GM12892 (cell line): ENCODE measurements at regions not wholly inside any gene's neighbourhood (a gene's known extent, or its start where the extent isn't known, plus 50 kb on each side); places are given as distances from the start of the nearest gene placed in this dataset.

ENCODE experiments used
- POLR2A ChIP-seq: IDR thresholded peaks from 2 replicates; pipeline ENCODE4 v1.6.1; 2011; ENCODE audit warnings: low read depth, low read length, control low read depth
- POLR2AphosphoS5 ChIP-seq: IDR thresholded peaks from 2 replicates; pipeline ENCODE4 v1.6.1; 2011; ENCODE audit warnings: low read depth, low read length, control low read depth

DNA sequence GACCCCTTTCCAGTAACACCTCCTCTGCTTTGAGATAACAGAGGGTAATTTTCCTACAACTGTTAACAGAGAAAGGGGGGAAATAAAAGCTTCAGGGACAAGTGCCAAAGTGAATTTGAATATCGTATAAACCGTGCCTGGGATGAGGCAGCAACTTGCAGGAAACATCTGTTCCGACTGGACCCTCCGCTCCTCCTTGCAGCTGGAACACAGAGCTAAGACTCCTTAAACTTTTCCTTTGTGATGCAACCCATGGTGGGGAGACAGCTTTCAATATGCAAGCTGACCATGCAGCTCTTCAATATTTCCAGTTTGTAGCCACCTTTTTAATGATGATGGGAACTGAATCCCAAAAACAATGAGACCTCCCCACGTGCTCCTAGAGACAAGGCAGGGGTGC lies 432.6 kb downstream of the ZNF536 start:
- TF ChIP-seq POLR2A (no peak), POLR2AphosphoS5 (no peak)
